NB4 (cell line): ENCODE measurements at regions not wholly inside any gene's neighbourhood (a gene's known extent, or its start where the extent isn't known, plus 50 kb on each side); places are given as distances from the start of the nearest gene placed in this dataset.

Experiments used
- DNase-seq: peaks from one replicate; pipeline ENCODE4 v3.0.0; 2010; ENCODE audit warnings: low read depth
- H3K4me3 ChIP-seq: one replicate; pipeline ENCODE4 v1.5.1; 2011; ENCODE audit warnings: mild to moderate bottlenecking, low read depth, low read length, moderate library complexity
- CTCF ChIP-seq: IDR thresholded peaks from one replicate; pipeline ENCODE4 v1.5.1; 2012; ENCODE audit warnings: low read depth, low read length
- MAX ChIP-seq: IDR thresholded peaks from 2 replicates; pipeline ENCODE4 v1.6.1; 2011; ENCODE audit warnings: low read depth, low read length
- MYC ChIP-seq: IDR thresholded peaks from 2 replicates; pipeline ENCODE4 v1.6.1; 2011; ENCODE audit warnings: low read depth, low read length
- POLR2A ChIP-seq: IDR thresholded peaks from 2 replicates; pipeline ENCODE4 v1.6.1; 2011; ENCODE audit warnings: mild to moderate bottlenecking; ENCODE audit not compliant: insufficient read length; ENCODE audit errors: extremely low read depth

DNA sequence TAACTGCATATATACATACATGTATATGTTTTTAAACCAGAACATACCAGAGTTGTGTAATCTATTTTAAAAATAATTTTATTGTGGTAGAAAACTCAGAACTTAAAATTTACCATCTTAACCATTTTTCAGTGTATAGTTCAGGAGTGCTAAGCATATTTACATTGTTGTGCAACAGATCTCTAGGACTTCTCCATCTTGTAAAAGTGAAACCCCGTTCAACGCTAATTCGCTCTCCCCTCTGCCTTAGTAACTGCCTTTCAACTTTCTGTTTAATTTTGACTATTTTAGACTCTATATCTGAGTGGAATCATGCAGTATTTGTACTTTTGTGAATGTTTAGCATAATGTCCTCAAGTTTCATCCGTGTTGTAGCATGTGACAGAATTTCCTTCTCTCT is 51.8 kb upstream of the SSR3 start:
- H3K4me3 ChIP-seq = peak overlapping the region; percentile 49
- TF ChIP-seq MYC (no peak), MAX (no peak), POLR2A (no peak), CTCF (no peak)
- DNase-seq = peak; percentile 43

- DNase-seq = peak; percentile 54
- H3K4me3 ChIP-seq = peak overlapping the region; percentile 49
- TF ChIP-seq POLR2A (no peak), CTCF (no peak), MYC (no peak), MAX (no peak)
Measured at GRCh38 chr3:156605686-156606605, 51.0 kb upstream of the SSR3 start.

- H3K4me3 ChIP-seq = no peak overlapping the region
- no peak for DNase-seq
- no peak for TF ChIP-seq MAX
- TF ChIP-seq POLR2A = no peak
- TF ChIP-seq MYC = no peak
- no peak for TF ChIP-seq CTCF
Measured at GRCh38 chr3:156604642-156605144, 49.8 kb upstream of the SSR3 start.
